Trophoblast cell (in vitro differentiated cells and primary cell): ENCODE measurements at regions not wholly inside any gene's neighbourhood (a gene's known extent, or its start where the extent isn't known, plus 50 kb on each side); places are given as distances from the start of the nearest gene placed in this dataset.
"Not testable (repeated sequence)": the region's sequence is repeated elsewhere in the genome, so short reads cannot be mapped to it uniquely, and the experiment has no call there.

Source experiments
- DNase-seq, 2 donors: peaks; one replicate each; pipeline ENCODE4 v3.0.0-alpha.2; 2016
- H2AFZ ChIP-seq: 2 replicates; pipeline ENCODE4 v1.6.1; 2013; ENCODE audit warnings: low read length, moderate library complexity, mild to moderate bottlenecking; ENCODE audit not compliant: insufficient read depth, poor library complexity
- H2AK5ac ChIP-seq: 2 replicates; pipeline ENCODE4 v1.6.1; 2013; ENCODE audit warnings: mild to moderate bottlenecking, low read length
- H2BK120ac ChIP-seq: 2 replicates; pipeline ENCODE4 v1.6.1; 2013; ENCODE audit warnings: low read length, mild to moderate bottlenecking, moderate library complexity; ENCODE audit not compliant: insufficient read depth, poor library complexity
- H2BK12ac ChIP-seq: 2 replicates; pipeline ENCODE4 v1.6.1; 2013; ENCODE audit warnings: mild to moderate bottlenecking, low read length, moderate library complexity
- H2BK5ac ChIP-seq: 2 replicates; pipeline ENCODE4 v1.6.1; 2013; ENCODE audit warnings: low read length, low read depth, moderate library complexity, mild to moderate bottlenecking; ENCODE audit not compliant: poor library complexity
- H3K14ac ChIP-seq: 2 replicates; pipeline ENCODE4 v1.6.1; 2013; ENCODE audit warnings: mild to moderate bottlenecking, low read length
- H3K18ac ChIP-seq: 2 replicates; pipeline ENCODE4 v1.6.1; 2013; ENCODE audit warnings: mild to moderate bottlenecking, low read length
- H3K23ac ChIP-seq: 2 replicates; pipeline ENCODE4 v1.6.1; 2013; ENCODE audit warnings: low read length
- H3K27ac ChIP-seq: 2 replicates; pipeline ENCODE4 v1.5.1; 2013; ENCODE audit warnings: low read depth, mild to moderate bottlenecking, inconsistent platforms, low read length, moderate library complexity
- H3K27me3 ChIP-seq: 2 replicates; pipeline ENCODE4 v1.6.1; 2013; ENCODE audit warnings: inconsistent platforms, mild to moderate bottlenecking, low read length, moderate library complexity; ENCODE audit not compliant: insufficient read depth
- H3K36me3 ChIP-seq, 2 experiments: 1 replicate in 1 of 2; 2 replicates in 1 of 2; pipeline ENCODE4 v1.6.1; 2013; ENCODE audit warnings: low read length in 2 of 2, mild to moderate bottlenecking in 2 of 2, moderate library complexity in 1 of 2; ENCODE audit not compliant: insufficient read depth in 2 of 2, control insufficient read depth in 1 of 2
- H3K4ac ChIP-seq: 2 replicates; pipeline ENCODE4 v1.6.1; 2013; ENCODE audit warnings: low read depth, mild to moderate bottlenecking, low read length, moderate library complexity
- H3K4me1 ChIP-seq, 2 experiments: 1 replicate in 1 of 2; 2 replicates in 1 of 2; pipeline ENCODE4 v1.6.1; 2013; ENCODE audit warnings: low read length in 2 of 2, mild to moderate bottlenecking in 2 of 2, moderate library complexity in 1 of 2; ENCODE audit not compliant: insufficient read depth in 2 of 2, control insufficient read depth in 1 of 2
- H3K4me2 ChIP-seq: 2 replicates; pipeline ENCODE4 v1.6.1; 2013; ENCODE audit warnings: inconsistent platforms, mild to moderate bottlenecking, low read length, moderate library complexity
- H3K4me3 ChIP-seq: 2 replicates; pipeline ENCODE4 v1.5.1; 2013; ENCODE audit warnings: mild to moderate bottlenecking, low read depth, low read length, inconsistent platforms
- H3K79me1 ChIP-seq: one replicate; pipeline ENCODE4 v1.6.1; 2013; ENCODE audit warnings: low read length
- H3K79me2 ChIP-seq: 2 replicates; pipeline ENCODE4 v1.6.1; 2013; ENCODE audit warnings: low read length, mild to moderate bottlenecking; ENCODE audit not compliant: control insufficient read depth, insufficient read depth, poor library complexity
- H3K9ac ChIP-seq: 2 replicates; pipeline ENCODE4 v1.6.1; 2013; ENCODE audit warnings: mild to moderate bottlenecking, low read length
- H3K9me3 ChIP-seq: 2 replicates; pipeline ENCODE4 v1.6.1; 2013; ENCODE audit warnings: low read depth, mild to moderate bottlenecking, control low read depth, inconsistent platforms, low read length; ENCODE audit not compliant: insufficient read depth
- H4K12ac ChIP-seq: 2 replicates; pipeline ENCODE4 v1.6.1; 2013; ENCODE audit warnings: low read depth, mild to moderate bottlenecking, low read length, moderate library complexity
- H4K8ac ChIP-seq: 2 replicates; pipeline ENCODE4 v1.6.1; 2013; ENCODE audit warnings: low read depth, mild to moderate bottlenecking, low read length, moderate library complexity
- H4K91ac ChIP-seq: one replicate; pipeline ENCODE4 v1.6.1; 2013; ENCODE audit warnings: low read depth, mild to moderate bottlenecking, low read length, moderate library complexity
- WGBS: extraction: QIAGEN DNeasy Blood & Tissue Kit; methylation state at CpG from one replicate; pipeline ENCODE4 v1.1.7; 2013; ENCODE audit warnings: missing lambda C conversion rate; ENCODE audit not compliant: insufficient read length, insufficient coverage; ENCODE audit errors: extremely low coverage; 5-methylcytosine and 5-hydroxymethylcytosine counted together

DNA sequence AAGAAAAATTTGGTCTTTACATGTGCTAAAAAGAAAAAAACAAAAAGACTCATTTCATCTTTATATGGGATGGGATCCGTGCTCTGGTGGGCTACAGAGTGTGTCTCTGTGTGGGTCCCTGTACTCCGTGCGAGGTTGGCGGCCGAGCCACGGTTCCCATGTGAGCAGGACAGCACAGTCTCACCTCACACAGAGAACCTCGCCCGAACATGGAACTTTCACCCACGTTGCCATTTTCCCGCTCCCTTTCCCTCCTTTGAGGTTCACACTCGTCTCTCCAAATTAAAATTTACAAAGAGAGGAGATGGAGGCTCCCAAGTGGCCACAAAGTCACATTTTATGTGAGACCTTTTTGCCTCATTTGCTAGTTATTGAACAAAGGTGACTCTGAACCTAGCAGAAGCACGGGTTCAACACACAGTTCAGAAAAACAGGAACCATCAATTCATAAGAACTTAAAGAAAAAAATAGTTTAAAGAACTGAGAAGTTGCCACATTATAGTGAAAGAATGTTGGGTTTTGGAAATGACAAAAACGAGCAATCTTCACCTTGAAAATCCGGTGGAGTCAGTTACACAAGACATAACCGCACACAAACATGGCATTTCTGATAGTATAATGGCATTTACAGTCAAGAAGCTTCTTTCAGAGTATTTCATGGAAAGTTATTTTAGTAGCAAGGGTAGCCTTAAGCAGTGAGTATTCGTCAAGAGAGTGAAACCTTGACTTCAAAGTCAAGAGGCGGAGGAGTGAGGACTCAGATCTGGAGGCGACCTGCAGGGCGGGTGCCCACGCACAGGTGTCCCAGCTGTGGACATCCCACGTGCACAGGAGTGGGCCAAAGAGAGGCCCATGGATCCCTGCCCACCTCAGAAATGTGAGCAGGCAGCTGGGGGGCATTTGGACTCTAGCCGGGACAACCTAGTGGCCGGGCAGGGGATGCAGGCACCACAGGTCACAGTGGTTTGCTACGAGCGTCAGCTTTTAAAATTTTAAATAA, 277.2 kb upstream of the PLGLB2 start:
- H4K8ac ChIP-seq, H3K4me2 ChIP-seq, H3K9me3 ChIP-seq, H3K18ac ChIP-seq, H3K79me2 ChIP-seq, H2BK5ac ChIP-seq, H4K91ac ChIP-seq, H3K27me3 ChIP-seq, H3K79me1 ChIP-seq, H3K4me3 ChIP-seq, H4K12ac ChIP-seq, H3K23ac ChIP-seq, H3K9ac ChIP-seq, H3K4me1 ChIP-seq, H3K14ac ChIP-seq, H3K4ac ChIP-seq, H2BK12ac ChIP-seq, H3K27ac ChIP-seq, H2BK120ac ChIP-seq, H3K36me3 ChIP-seq, H2AFZ ChIP-seq: not testable (repeated sequence)
- no CpG with 5 or more reads among the region's 25 CpGs for WGBS
- H2AK5ac ChIP-seq = peak overlapping the region; percentile 29
- peak in 1 of 2 donors; percentile 69 for DNase-seq

DNA sequence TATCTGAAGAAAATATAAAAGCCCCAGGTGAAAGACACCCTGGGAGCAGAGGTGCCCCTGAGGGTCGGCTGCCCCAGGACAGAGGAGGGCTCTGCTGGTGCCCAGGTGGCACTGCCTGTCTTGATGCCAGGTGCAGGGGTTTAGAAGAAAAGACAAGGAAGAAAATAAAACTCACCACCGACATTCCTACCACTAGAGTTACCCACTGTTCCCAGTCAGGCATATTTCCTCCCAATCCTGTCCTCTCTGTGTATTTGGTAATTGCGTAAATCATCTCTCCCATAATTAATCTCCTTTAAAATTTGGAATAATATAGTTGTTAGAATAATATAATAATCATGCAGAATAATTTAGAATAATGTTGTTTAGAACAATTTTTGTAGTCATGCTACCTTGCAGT, 276.4 kb upstream of the PLGLB2 start:
- H2AK5ac ChIP-seq, H2BK12ac ChIP-seq, H3K9me3 ChIP-seq, H3K14ac ChIP-seq, H3K36me3 ChIP-seq, H3K27me3 ChIP-seq, H3K23ac ChIP-seq, H3K9ac ChIP-seq, H4K12ac ChIP-seq, H4K91ac ChIP-seq, H3K4ac ChIP-seq, H3K27ac ChIP-seq, H3K4me1 ChIP-seq, H2BK5ac ChIP-seq, H2BK120ac ChIP-seq, H2AFZ ChIP-seq, H4K8ac ChIP-seq, H3K4me2 ChIP-seq, H3K18ac ChIP-seq, H3K4me3 ChIP-seq, H3K79me1 ChIP-seq, H3K79me2 ChIP-seq: not testable (repeated sequence)
- peak in 1 of 2 donors; percentile 9 for DNase-seq
- no CpG with 5 or more reads among the region's 3 CpGs for WGBS

DNA sequence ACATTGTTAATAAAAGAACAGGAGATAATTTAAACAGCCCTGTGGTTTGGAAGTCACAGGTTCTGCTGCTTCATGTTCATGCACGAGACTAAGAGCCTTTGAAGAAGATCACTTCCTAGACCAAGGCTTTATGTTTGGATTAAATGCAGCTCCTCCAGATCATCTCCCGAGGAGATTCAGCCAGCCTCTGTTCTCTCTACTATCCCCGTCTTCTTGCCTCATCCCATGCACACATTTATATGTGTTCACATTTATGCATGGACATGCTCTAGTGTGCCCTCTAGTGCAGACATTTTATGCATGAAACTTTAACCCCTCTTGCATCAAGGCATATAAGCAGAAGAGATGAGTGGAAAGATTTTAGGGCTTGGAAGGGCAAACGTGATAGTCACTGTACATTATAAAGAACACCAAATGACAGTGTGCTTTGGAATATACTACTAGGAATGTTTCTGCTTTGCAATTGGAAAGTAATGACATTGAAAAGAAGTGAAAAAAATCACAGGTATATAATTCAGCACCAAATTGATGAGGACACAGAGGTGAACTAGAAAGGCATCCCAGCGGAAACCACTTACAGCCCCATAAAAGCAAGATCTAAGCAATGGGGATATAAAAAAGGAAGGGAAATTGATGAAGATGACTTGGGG, 271.5 kb upstream of the PLGLB2 start:
- H4K8ac ChIP-seq, H3K4ac ChIP-seq, H3K4me1 ChIP-seq, H2BK120ac ChIP-seq, H3K27ac ChIP-seq, H3K4me2 ChIP-seq, H2BK12ac ChIP-seq, H3K36me3 ChIP-seq, H4K12ac ChIP-seq, H2AFZ ChIP-seq, H3K9me3 ChIP-seq, H2BK5ac ChIP-seq, H3K27me3 ChIP-seq, H4K91ac ChIP-seq, H3K4me3 ChIP-seq, H2AK5ac ChIP-seq, H3K18ac ChIP-seq, DNase-seq, H3K79me2 ChIP-seq, H3K14ac ChIP-seq, H3K9ac ChIP-seq, H3K23ac ChIP-seq, H3K79me1 ChIP-seq: not testable (repeated sequence)
- no CpG with 5 or more reads among the region's 5 CpGs for WGBS

GRCh38 chr2:87476936-87477335, 271.0 kb upstream of the PLGLB2 start:
- not testable (repeated sequence) for H4K91ac ChIP-seq, H3K9ac ChIP-seq, H4K12ac ChIP-seq, H3K4me3 ChIP-seq, H3K36me3 ChIP-seq, DNase-seq, H3K4me1 ChIP-seq, H4K8ac ChIP-seq, H3K27ac ChIP-seq, H3K27me3 ChIP-seq, H3K14ac ChIP-seq, H3K23ac ChIP-seq, H2BK5ac ChIP-seq, H3K18ac ChIP-seq, H3K4me2 ChIP-seq, H2BK12ac ChIP-seq, H3K9me3 ChIP-seq, H3K79me2 ChIP-seq, H2BK120ac ChIP-seq, H2AK5ac ChIP-seq, H3K4ac ChIP-seq, H3K79me1 ChIP-seq, H2AFZ ChIP-seq
- WGBS = no CpG with 5 or more reads among the region's 5 CpGs
